K562 (cell line): ENCODE measurements at regions not wholly inside any gene's neighbourhood (a gene's known extent, or its start where the extent isn't known, plus 50 kb on each side); places are given as distances from the start of the nearest gene placed in this dataset.

ENCODE experiments used
- ATAC-seq: fragments of 200-7000 bp; cut with Tn5 transposase; 3 replicates; pipeline ENCODE4 v1.9.1; 2020; ENCODE audit warnings: moderate library complexity
- BruUV-seq: library from RNA; stranded (reverse); fragments of 400-500 nt; replicated peaks from 2 replicates; lab custom pipeline; 2021; lab: Mats Ljungman, UMichigan
- CTCF ChIA-PET: fragments of 300-600 bp; formaldehyde crosslinking; extraction: SDS; loops from one replicate; lab custom pipeline; 2021; ENCODE audit warnings: low intra/inter-chr PET ratio; lab: Yijun Ruan, JAX
- POLR2A ChIA-PET: fragments of 300-600, 350-650 bp; sonication (Branson Sonifier 250); formaldehyde crosslinking; extraction: SDS; loops from one replicate; lab custom pipeline; 2021; ENCODE audit warnings: antibody characterized with exemption, inconsistent platforms; lab: Yijun Ruan, JAX
- DNase-seq, 4 experiments: peaks; one replicate each; pipeline versions ENCODE4 v3.0.0 to v3.0.0-alpha.2; 2011 to 2018; ENCODE audit warnings: low spot score in 3 of 4, mixed read lengths in 3 of 4; ENCODE audit errors: extremely low read depth in 1 of 4
- FAIRE-seq: peaks from 2 replicates; lab custom pipeline; 2011; peaks lifted over from hg19 to GRCh38; lab: Jason Lieb, UNC
- H2AFZ ChIP-seq: 2 replicates; pipeline ENCODE4 v1.6.0; 2011; ENCODE audit warnings: low read depth, low read length, control low read depth, inconsistent platforms
- H3K27ac ChIP-seq: fragments of 200-600 bp; 3 replicates; pipeline ENCODE4 v1.8.0; 2011; ENCODE audit warnings: low read depth, mild to moderate bottlenecking, control low read depth, inconsistent platforms, low read length, moderate library complexity, mixed read lengths; ENCODE audit errors: extremely low read depth
- H3K27me3 ChIP-seq, 2 experiments: fragments of 300-600 bp in 1 of 2; 2 replicates in 1 of 2; 3 replicates in 1 of 2; pipeline versions ENCODE4 v1.6.0 to v1.8.0; 2011; ENCODE audit warnings: inconsistent platforms in 2 of 2, low read length in 2 of 2, mild to moderate bottlenecking in 1 of 2, mixed read lengths in 1 of 2, moderate library complexity in 1 of 2; ENCODE audit not compliant: control insufficient read depth in 2 of 2, insufficient read depth in 2 of 2
- H3K36me3 ChIP-seq: fragments of 300-600 bp; 3 replicates; pipeline ENCODE4 v1.8.0; 2011; ENCODE audit warnings: mild to moderate bottlenecking, low read length, inconsistent platforms; ENCODE audit not compliant: control insufficient read depth, insufficient read depth
- H3K4me1 ChIP-seq, 2 experiments: fragments of 200-600 bp in 1 of 2; replicated peaks in 1 of 2; 2 replicates in 1 of 2; 3 replicates in 1 of 2; pipeline versions ENCODE4 v1.5.1 to v1.8.0; 2011; ENCODE audit warnings: inconsistent platforms in 2 of 2, low read length in 2 of 2, mild to moderate bottlenecking in 1 of 2, mixed read lengths in 1 of 2, moderate library complexity in 1 of 2; ENCODE audit not compliant: control insufficient read depth in 2 of 2, insufficient read depth in 2 of 2
- H3K4me2 ChIP-seq: 2 replicates; pipeline ENCODE4 v1.6.1; 2011; ENCODE audit warnings: low read length, control low read depth, inconsistent platforms, mixed read lengths; ENCODE audit not compliant: insufficient read depth
- H3K4me3 ChIP-seq: fragments of 200-600 bp; sonication (generic), shearing (Covaris generic); 2 replicates; pipeline ENCODE4 v1.5.1; 2016; ENCODE audit warnings: control low read depth, inconsistent platforms
- H3K79me2 ChIP-seq: fragments of 200-600 bp; 3 replicates; pipeline ENCODE4 v1.8.0; 2011; ENCODE audit warnings: low read length, inconsistent platforms; ENCODE audit not compliant: control insufficient read depth, insufficient read depth
- H3K9ac ChIP-seq, 2 experiments: 2 replicates each; pipeline versions ENCODE4 v1.6.0 to v1.6.1; 2011; ENCODE audit warnings: low read depth in 2 of 2, low read length in 2 of 2, control low read depth in 1 of 2, inconsistent platforms in 1 of 2, mild to moderate bottlenecking in 1 of 2, mixed read lengths in 1 of 2; ENCODE audit not compliant: insufficient read depth in 1 of 2
- H3K9me1 ChIP-seq: one replicate; pipeline ENCODE4 v1.6.0; 2011; ENCODE audit warnings: inconsistent platforms, mild to moderate bottlenecking, low read length, moderate library complexity; ENCODE audit not compliant: control insufficient read depth, insufficient read depth
- H3K9me3 ChIP-seq: replicated peaks from 2 replicates; pipeline ENCODE4 v1.5.1; 2011; ENCODE audit warnings: low read depth, low read length, inconsistent platforms; ENCODE audit not compliant: control insufficient read depth, insufficient read depth
- H4K20me1 ChIP-seq: replicated peaks from 2 replicates; pipeline ENCODE4 v1.6.1; 2011; ENCODE audit warnings: low read length, inconsistent platforms, mixed read lengths; ENCODE audit not compliant: control insufficient read depth, insufficient read depth
- CBFA2T3 ChIP-seq: fragments of 450-650 bp; IDR thresholded peaks from 2 replicates; pipeline ENCODE4 v1.6.1; 2017
- KLF6 ChIP-seq: fragments of 250-450 bp; sonication (Bioruptor Pico); IDR thresholded peaks from 2 replicates; pipeline ENCODE4 v1.4.0; 2020; ENCODE audit warnings: mild to moderate bottlenecking, moderate library complexity, borderline replicate concordance
- TEAD2 ChIP-seq: fragments of 450-650 bp; IDR thresholded peaks from 2 replicates; pipeline ENCODE4 v1.6.1; 2016; ENCODE audit warnings: missing genetic modification characterization, control low read depth, missing compliant biosample characterization
- ZNF699 ChIP-seq: fragments of 250-450 bp; sonication (Bioruptor Pico); IDR thresholded peaks from 2 replicates; pipeline ENCODE4 v1.8.0; 2021; ENCODE audit warnings: mild to moderate bottlenecking, moderate library complexity; ENCODE audit not compliant: insufficient replicate concordance
- WGBS: fragments of 100-300 bp; shearing (Covaris generic); methylation state at CpG from one replicate; pipeline ENCODE4 v1.1.6; 2016; ENCODE audit warnings: low coverage, mixed read lengths; ENCODE audit not compliant: insufficient coverage; ENCODE audit errors: missing lambda C conversion rate; 5-methylcytosine and 5-hydroxymethylcytosine counted together
- in situ Hi-C: fragments of 300-500 bp; cut with MboI; formaldehyde crosslinking; loops from 4 replicates; pipeline ENCODE4 v1.15.0; 2018; ENCODE audit warnings: inconsistent platforms, mixed read lengths
- intact Hi-C: fragments of 100-400 bp; cut with micrococcal nuclease; formaldehyde crosslinking; loops from 2 replicates; pipeline ENCODE4 v1.14.2; 2022
- TF ChIP-seq, protein P1 (sequence below): IDR thresholded peaks from 2 replicates; pipeline ENCODE4 v1.6.1; 2014; ENCODE audit warnings: antibody characterized with exemption

DNA sequence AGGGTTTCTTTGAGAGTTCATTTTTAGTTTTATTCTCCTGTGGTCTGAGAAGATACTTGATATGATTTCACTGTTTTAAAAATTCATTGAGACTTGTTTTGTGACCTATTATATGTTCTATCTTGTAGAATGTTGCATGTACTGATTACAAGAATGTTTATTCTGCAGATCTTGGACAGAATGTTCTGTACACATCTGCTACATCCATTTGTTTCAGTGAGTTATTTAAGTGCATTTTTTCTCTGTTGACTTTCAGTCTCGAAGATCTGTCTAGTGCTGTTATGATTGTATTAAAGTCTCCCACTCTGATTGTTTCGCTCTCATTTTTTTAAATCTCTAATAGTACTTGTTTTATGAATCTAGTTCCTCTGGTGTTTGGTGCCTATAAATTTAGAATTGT lies 1319.8 kb downstream of the TMEM121 start:
- Histone ChIP-seq H3K9me1 (no peaks in the 10 kb centered on the region), H3K4me3 (no peak overlapping the region), H3K9me3 (no peaks in the 10 kb centered on the region), H3K9ac (no peak overlapping the region), H3K27ac (no peak overlapping the region), H3K4me1 (peaks cover 0 to 7% of the 10 kb centered on the region in 2 experiments; a peak in 2 of 5 replicates), H3K4me2 (no peak overlapping the region), H2AFZ (no peak overlapping the region), H3K27me3 (no peaks in the 10 kb centered on the region; a peak in 1 of 5 replicates), H3K36me3 (no peaks in the 10 kb centered on the region), H4K20me1 (no peaks in the 10 kb centered on the region), H3K79me2 (no peaks in the 10 kb centered on the region)
- no peak for ATAC-seq
- no peak for DNase-seq
- no peak for FAIRE-seq
- in situ Hi-C loops (no loop called here), intact Hi-C loops (no loop called here)
- no TSS peak for BruUV-seq
- ChIA-PET POLR2A (no interaction called here), CTCF (no interaction called here)
- TF ChIP-seq CBFA2T3 (no peak), KLF6 (CRISPR knock-in tag) (no peak), ZNF699 (no peak), TEAD2 (tag) (no peak)
- TF ChIP-seq, protein P1, sequence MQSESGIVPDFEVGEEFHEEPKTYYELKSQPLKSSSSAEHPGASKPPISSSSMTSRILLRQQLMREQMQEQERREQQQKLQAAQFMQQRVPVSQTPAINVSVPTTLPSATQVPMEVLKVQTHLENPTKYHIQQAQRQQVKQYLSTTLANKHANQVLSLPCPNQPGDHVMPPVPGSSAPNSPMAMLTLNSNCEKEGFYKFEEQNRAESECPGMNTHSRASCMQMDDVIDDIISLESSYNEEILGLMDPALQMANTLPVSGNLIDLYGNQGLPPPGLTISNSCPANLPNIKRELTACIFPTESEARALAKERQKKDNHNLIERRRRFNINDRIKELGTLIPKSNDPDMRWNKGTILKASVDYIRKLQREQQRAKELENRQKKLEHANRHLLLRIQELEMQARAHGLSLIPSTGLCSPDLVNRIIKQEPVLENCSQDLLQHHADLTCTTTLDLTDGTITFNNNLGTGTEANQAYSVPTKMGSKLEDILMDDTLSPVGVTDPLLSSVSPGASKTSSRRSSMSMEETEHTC, result no peak
- WGBS, result 4% methylated on average over 2 of the region's 2 CpGs
